Body of pancreas (tissue), 4 donors: ENCODE measurements at regions not wholly inside any gene's neighbourhood (a gene's known extent, or its start where the extent isn't known, plus 50 kb on each side); places are given as distances from the start of the nearest gene placed in this dataset.

Experiments
- POLR2A ChIP-seq, 3 donors: fragments of 450-650 bp; IDR thresholded peaks; one replicate each; pipeline ENCODE4 v1.6.1; 2016; ENCODE audit warnings: antibody characterized with exemption in 3 of 3, mild to moderate bottlenecking in 2 of 3
- TF ChIP-seq, protein P1 (sequence below), 7 experiments: fragments of 450-650 bp in 4 of 7; fragments of 200-600 bp in 3 of 7; sonication (generic) in 3 of 7; IDR thresholded peaks; one replicate each; pipeline ENCODE4 v1.5.1; 2016 to 2019; ENCODE audit warnings: antibody characterized with exemption in 7 of 7

DNA sequence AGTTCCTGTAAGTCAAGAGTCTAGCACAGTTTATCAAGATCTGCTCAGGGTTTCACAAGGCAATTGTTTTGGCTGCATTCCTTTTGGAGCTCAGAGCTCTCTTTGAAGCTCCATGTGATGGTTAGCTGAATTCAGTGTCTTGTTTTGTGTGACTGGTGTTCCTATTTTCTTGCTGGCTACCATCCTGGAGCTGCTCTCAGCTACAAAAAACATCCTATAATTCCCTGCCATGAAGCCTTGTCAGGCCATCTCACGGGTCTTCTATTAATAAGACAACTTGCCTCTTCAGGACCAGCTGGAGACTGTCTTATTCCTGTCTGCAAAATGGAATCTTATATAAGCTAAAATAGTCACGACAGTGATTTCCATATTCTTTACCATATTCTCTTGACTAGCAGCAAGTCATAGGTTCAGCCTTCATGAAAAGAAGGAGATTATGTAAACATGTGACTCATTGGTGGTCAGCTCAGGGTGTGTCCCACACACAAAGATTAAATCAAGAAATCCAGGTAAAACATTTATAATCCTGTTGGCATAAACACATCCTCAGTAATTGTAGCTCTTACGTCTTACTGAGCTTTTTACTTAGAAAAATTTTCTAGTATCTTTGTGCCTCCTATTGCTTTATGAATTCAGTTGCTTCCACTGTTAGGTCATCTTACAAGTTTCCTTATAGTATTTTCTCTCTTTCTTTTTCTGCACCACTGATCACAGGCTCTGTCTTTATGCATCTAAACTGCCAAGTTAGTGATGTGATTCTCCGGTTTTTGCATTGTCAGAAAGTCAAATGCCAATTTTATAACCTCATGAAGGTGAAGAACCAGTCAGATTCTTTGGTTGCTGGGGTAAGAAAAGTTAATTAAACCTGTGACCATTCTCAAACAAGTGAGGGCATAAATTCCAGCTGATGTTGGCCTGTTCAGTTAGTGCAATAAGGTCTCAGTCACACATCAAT lies 378.5 kb upstream of the MGAT4C start:
- TF ChIP-seq, protein P1, sequence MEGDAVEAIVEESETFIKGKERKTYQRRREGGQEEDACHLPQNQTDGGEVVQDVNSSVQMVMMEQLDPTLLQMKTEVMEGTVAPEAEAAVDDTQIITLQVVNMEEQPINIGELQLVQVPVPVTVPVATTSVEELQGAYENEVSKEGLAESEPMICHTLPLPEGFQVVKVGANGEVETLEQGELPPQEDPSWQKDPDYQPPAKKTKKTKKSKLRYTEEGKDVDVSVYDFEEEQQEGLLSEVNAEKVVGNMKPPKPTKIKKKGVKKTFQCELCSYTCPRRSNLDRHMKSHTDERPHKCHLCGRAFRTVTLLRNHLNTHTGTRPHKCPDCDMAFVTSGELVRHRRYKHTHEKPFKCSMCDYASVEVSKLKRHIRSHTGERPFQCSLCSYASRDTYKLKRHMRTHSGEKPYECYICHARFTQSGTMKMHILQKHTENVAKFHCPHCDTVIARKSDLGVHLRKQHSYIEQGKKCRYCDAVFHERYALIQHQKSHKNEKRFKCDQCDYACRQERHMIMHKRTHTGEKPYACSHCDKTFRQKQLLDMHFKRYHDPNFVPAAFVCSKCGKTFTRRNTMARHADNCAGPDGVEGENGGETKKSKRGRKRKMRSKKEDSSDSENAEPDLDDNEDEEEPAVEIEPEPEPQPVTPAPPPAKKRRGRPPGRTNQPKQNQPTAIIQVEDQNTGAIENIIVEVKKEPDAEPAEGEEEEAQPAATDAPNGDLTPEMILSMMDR (IDR thresholded peaks at IDR 0.05) = no peak
- no peak for TF ChIP-seq POLR2A (IDR thresholded peaks at IDR 0.05)
